H1 (cell line): ENCODE measurements at regions not wholly inside any gene's neighbourhood (a gene's known extent, or its start where the extent isn't known, plus 50 kb on each side); places are given as distances from the start of the nearest gene placed in this dataset.

Experiments
- CHD7 ChIP-seq: fragments of 300-600 bp; sonication (generic); IDR thresholded peaks from 2 replicates; pipeline ENCODE4 v1.7.1; 2012; ENCODE audit warnings: low read length, moderate library complexity, mild to moderate bottlenecking, inconsistent platforms; ENCODE audit not compliant: insufficient replicate concordance
- HDAC6 ChIP-seq: IDR thresholded peaks from one replicate; pipeline ENCODE4 v1.7.1; 2012; ENCODE audit warnings: low read depth, mild to moderate bottlenecking, inconsistent platforms, low read length, moderate library complexity
- KDM1A ChIP-seq: fragments of 200-600, 300-600 bp; sonication (generic); IDR thresholded peaks from 2 replicates; pipeline ENCODE4 v1.7.1; 2016; ENCODE audit warnings: mild to moderate bottlenecking, low read length, borderline replicate concordance
- KDM5A ChIP-seq: fragments of 200-600 bp; IDR thresholded peaks from 2 replicates; pipeline ENCODE4 v1.7.1; 2012; ENCODE audit warnings: mild to moderate bottlenecking, low read length, inconsistent platforms, mixed read lengths
- PHF8 ChIP-seq: fragments of 200-600 bp; sonication (generic); conservative IDR thresholded peaks from 2 replicates; pipeline ENCODE4 v1.7.1; 2012; ENCODE audit warnings: low read depth, mild to moderate bottlenecking, inconsistent platforms, low read length, moderate library complexity
- RFX5 ChIP-seq: IDR thresholded peaks from 2 replicates; pipeline ENCODE4 v1.6.1; 2011; ENCODE audit warnings: low read depth, low read length, improper control_type of control experiment, borderline replicate concordance
- RNF2 ChIP-seq: fragments of 200-900, 300-1000 bp; sonication (generic); IDR thresholded peaks from 2 replicates; pipeline ENCODE4 v1.7.1; 2016; ENCODE audit warnings: borderline replicate concordance, low read depth, mild to moderate bottlenecking, antibody characterized with exemption, low read length; ENCODE audit not compliant: poor library complexity, severe bottlenecking; ENCODE audit errors: missing control alignments
- SIRT6 ChIP-seq: IDR thresholded peaks from one replicate; pipeline ENCODE4 v1.7.1; 2012; ENCODE audit warnings: low read length, inconsistent platforms
- YY1 ChIP-seq: IDR thresholded peaks from 2 replicates; pipeline ENCODE4 v1.6.1; 2011; ENCODE audit warnings: low read depth, mild to moderate bottlenecking, low read length
- ZNF274 ChIP-seq: IDR thresholded peaks from 2 replicates; pipeline ENCODE4 v1.7.0; 2012; ENCODE audit warnings: low read length, borderline replicate concordance; ENCODE audit errors: extremely low read depth

- TF ChIP-seq CHD7 (no peak), SIRT6 (no peak), RNF2 (no peak), HDAC6 (no peak), KDM1A (no peak), ZNF274 (no peak), YY1 (no peak), KDM5A (no peak), RFX5 (no peak), PHF8 (no peak)
Measured at GRCh38 chr20:50249447-50250388, 59.1 kb downstream of the CEBPB start (continued).
